ENCODE measurements at regions not wholly inside any gene's neighbourhood (a gene's known extent, or its start where the extent isn't known, plus 50 kb on each side); places are given as distances from the start of the nearest gene placed in this dataset.
A peak's percentile ranks its signal among the peaks of the same experiment; 100 is the strongest.

- DNase-seq, result no peak
Measured at GRCh38 chr3:94269763-94270162, 206.9 kb downstream of the NSUN3 start.

- no peak for DNase-seq
Measured at GRCh38 chr3:94272016-94272415, 209.2 kb downstream of the NSUN3 start.

DNA sequence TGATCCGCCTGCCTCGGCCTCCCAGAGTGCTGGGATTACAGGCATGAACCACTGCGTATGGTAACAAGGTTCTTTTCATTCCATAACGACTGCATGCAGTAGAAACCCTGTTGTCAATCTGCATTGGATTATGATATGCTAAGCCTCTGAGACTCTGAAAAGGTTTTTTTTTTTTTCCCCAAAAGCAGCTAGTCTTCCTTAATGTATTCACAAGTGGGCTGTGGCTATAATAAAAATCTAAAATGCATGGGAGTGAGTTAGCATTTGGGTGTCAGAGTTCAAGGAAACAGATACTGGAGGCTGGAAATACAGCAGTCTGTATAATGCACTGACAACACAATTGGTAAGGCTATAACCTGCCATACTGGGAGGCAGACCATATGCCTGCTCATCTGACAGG lies 218.1 kb downstream of the NSUN3 start:
- DNase-seq, result no peak

DNA sequence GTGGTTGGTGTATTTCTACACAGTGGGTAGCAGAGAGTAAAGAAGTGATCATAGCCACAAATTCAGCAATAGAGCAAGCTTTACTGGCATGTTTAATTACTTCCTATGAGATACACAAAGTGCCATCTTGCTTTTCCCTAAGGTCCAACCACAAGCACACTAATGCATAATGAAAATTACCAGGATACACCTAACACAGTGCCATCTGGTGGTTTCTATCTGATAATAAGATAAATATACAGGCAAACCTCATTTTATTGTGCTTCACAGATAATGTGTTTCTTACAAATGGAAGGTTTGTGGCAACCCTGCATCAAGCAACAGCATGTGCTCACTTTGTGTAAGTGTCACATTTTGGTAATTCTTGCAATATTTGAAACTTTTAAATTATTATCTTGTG lies 223.0 kb downstream of the NSUN3 start:
- DNase-seq, result no peak

DNA sequence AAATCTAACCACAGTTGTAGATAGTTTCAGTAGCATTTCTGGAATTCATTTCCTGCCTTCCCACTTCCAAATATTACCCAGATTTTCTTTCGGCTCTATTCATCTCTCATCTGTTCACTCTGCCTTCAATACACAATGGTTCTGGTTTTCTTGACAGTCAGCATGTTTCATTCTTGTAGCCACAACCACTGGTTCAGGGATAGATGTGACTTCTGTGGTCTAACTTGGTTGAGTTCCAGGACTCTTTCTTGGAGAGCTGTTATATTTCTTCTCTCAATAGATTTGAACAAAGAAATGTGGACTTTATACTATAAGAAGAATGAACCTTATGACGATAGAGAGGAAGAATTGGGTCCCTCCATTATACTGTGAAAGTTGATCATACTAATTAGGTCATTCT lies 228.8 kb downstream of the NSUN3 start:
- no peak for DNase-seq

DNA sequence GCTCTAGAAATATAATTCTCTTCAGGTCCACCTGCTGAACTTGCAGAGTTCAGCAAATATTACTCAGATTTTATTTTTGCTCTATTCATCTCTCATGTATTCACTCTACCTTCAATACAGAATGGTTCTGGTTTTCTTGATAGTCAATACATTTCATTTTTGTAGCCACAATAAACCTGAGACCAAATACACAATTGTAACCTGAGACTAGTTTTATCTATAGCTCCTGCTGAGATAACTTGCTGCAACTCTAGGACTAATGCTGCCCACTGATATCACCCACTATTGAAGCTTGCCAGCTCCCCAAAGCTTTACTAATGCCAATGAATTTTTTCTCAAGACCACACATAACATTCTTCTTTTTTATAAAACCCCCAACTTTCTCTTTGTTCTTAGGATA lies 229.3 kb downstream of the NSUN3 start:
- no peak for DNase-seq

GRCh38 chr3:94293793-94294195 lies 230.9 kb downstream of the NSUN3 start:
- no peak for DNase-seq

DNA sequence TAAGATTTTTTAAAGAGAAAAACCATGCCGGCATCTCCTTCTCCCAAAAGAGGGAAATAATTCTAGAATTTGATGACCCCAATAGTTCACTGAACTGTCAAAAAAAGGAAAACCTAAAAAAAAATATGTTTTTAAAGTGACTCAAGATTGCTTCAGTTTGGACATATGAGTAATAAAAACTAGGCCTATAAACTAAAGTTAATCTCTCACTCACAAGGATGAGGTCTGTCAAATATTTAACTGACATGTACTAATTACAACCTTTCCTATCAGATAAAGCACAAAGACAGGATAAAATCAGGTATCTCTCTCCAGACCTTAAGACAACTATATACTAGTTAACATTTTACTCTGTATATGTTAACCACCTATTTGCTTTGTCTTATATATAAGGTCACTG lies 231.9 kb downstream of the NSUN3 start:
- no peak for DNase-seq

DNA sequence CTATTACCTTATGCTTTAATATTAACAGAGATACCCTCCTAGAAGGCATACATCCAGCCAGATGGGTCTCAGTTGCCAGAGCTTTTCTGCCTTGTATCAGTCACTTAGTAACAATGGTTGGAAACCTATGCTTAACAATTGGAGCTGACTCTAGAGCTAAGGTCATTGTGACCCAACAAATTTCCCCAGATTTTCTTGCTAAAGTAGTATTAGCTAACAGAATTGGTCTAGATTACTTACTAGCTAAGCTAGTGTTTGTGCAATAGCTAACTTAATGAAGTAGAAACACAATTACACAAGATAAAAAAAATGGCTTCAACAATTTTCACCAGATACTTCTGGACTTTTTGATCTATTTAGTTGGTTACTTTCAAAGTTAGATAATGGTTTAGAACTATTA lies 236.9 kb downstream of the NSUN3 start:
- no peak for DNase-seq

DNA sequence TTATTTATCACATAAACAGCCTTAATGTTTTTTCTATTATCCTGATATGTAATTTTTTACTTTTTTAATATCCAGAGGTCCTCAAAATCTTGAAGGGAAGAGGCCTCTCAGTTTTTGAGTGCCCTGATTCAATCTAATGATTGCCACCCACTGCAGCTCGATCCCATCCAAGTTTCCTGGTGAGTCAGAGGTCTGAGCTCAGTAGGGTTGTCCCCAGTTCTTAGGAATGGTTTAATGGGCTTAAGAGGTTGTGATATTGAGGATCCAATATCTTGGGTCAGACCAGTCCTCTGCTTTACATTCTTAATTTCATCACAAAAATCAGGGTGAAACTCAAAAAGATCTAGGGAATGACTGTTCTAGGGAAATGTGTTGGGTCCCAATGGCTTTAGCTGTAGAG lies 238.5 kb downstream of the NSUN3 start:
- DNase-seq, result no peak

GRCh38 chr3:94303266-94303665 lies 240.4 kb downstream of the NSUN3 start:
- peak; percentile 32 for DNase-seq

GRCh38 chr3:94303897-94304296 lies 241.0 kb downstream of the NSUN3 start:
- peak; percentile 64 for DNase-seq

- peak; percentile 67 for DNase-seq
Measured at GRCh38 chr3:94304954-94305353, 242.1 kb downstream of the NSUN3 start.

GRCh38 chr3:94305835-94306611 lies 243.2 kb downstream of the NSUN3 start:
- DNase-seq, result peak; percentile 88

DNA sequence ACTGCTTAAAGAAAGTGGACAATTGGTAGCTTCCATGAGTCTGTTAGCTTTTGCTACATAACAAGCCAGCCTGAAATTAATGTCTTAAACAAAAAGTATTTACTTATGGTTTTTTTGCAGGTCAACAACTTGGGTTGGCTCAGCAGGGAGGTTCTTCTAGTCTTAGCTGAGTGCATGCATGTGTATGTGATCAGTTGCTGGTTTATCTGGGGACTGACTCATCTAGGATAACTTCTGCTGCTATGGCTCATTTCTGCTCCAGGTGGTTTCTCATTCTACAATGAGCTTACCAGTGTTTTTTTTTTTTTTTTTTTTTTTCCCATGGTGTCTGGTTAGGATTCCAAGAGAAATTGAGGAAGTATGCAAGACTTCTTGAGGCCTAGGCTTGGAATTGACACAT lies 244.7 kb downstream of the NSUN3 start:
- DNase-seq, result no peak

GRCh38 chr3:94308767-94309166 lies 245.9 kb downstream of the NSUN3 start:
- no peak for DNase-seq

GRCh38 chr3:94310341-94311135 lies 247.7 kb downstream of the NSUN3 start:
- DNase-seq, result no peak

- peak; percentile 8 for DNase-seq
Measured at GRCh38 chr3:94311651-94312050, 248.8 kb downstream of the NSUN3 start.

DNA sequence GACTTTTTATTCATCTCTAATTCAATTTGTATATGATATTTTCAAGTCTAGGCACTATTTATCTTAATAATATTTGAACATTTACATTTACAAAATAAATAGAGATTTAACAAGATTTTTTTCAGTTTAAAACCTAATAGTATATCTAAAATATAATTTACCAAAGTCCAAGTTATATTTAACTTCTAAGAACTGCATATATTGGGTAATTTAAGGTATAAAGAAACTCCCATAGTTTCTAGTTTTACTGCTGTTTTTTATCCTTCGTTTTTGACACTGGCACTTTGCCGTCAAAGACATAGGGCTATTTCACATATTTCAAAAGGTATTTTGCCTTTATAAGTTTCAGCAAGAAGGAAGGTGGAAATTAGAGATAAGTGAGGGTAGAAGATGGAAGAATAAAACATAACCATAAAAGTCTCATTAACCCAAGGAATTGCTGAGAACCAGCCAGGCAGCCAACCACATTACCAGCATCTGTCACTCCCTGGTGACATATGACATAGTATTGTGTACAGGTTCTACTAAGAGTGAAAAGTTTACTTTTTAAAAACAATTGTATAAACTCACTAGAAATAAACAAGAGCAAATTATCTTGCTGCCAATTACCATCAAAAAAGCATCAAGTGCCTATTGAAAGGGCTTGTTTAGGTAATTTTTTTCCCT lies 251.5 kb downstream of the NSUN3 start:
- DNase-seq, result no peak

- no peak for DNase-seq
Measured at GRCh38 chr3:94317017-94317416, 254.2 kb downstream of the NSUN3 start.

DNA sequence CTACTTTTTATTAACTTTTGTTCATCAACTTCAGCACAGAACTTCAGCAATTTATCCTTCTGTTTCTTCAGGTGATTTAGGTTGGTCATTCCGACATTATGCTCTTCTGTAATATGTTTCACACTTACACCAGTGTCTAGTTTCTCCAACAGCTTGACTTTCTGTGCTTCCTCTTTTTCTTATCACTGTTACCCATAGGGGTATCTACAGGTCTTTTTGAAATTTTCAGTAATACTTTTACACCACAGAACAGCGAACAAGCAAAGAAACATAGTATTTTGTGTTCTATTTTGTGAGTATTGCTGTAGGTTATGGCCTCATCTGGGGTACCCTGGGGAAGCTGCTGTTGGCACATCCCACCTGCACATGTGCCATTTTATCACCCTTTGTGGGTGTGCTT lies 260.7 kb downstream of the NSUN3 start:
- no peak for DNase-seq

DNA sequence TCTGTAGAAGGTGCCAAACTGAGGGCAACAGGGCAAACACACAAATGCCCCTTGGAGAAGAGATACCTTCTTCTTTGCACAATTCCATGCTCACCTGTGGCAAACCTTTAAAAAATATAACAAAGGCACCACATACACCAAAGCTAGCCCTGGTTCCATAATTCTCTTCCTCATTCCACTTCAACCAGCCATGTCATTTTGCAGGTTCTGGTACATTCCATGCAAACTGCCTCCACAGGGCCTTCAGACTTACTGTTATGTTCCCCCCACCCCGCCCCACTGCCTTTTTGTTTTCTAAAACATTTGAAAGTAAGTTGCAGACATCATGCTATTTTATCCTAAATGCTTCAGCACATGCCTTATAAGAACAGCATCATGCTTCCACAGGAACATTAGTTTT lies 269.0 kb downstream of the NSUN3 start:
- no peak for DNase-seq

GRCh38 chr3:94336046-94336753 lies 273.3 kb downstream of the NSUN3 start:
- peak; percentile 76 for DNase-seq
